Naive B cell (primary cell): ENCODE measurements at regions not wholly inside any gene's neighbourhood (a gene's known extent, or its start where the extent isn't known, plus 50 kb on each side); places are given as distances from the start of the nearest gene placed in this dataset.
A peak's percentile ranks its signal among the peaks of the same experiment; 100 is the strongest.

Source experiments
- ATAC-seq, 2 donors: fragments of 150-1000 bp; cut with Tn5 transposase; 2 replicates each; pipeline ENCODE4 v1.10.0; 2021; ENCODE audit warnings: low read depth in 2 of 2, mild to moderate bottlenecking in 2 of 2, moderate library complexity in 2 of 2
- DNase-seq: peaks from one replicate; pipeline ENCODE4 v3.0.0; 2022
- H3K27ac Mint-ChIP-seq, 6 donors: one replicate each; pipeline ENCODE4 v1.8.0; 2020 to 2022; ENCODE audit warnings: mild to moderate bottlenecking in 6 of 6, mixed read lengths in 6 of 6, moderate library complexity in 5 of 6, inconsistent platforms in 2 of 6
- H3K27me3 Mint-ChIP-seq, 3 donors: one replicate each; pipeline ENCODE4 v1.8.0; 2021 to 2022; ENCODE audit warnings: mixed read lengths in 3 of 3, mild to moderate bottlenecking in 1 of 3
- H3K36me3 Mint-ChIP-seq, 2 donors: one replicate each; pipeline ENCODE4 v1.8.0; 2020 to 2022; ENCODE audit warnings: mixed read lengths in 2 of 2, inconsistent platforms in 1 of 2, mild to moderate bottlenecking in 1 of 2
- H3K4me1 Mint-ChIP-seq, 3 donors: one replicate each; pipeline ENCODE4 v1.8.0; 2020 to 2022; ENCODE audit warnings: mixed read lengths in 3 of 3, inconsistent platforms in 1 of 3, mild to moderate bottlenecking in 1 of 3, moderate library complexity in 1 of 3
- H3K4me3 Mint-ChIP-seq, 8 donors: one replicate each; pipeline ENCODE4 v1.8.0; 2020 to 2022; ENCODE audit warnings: mild to moderate bottlenecking in 8 of 8, mixed read lengths in 8 of 8, moderate library complexity in 8 of 8, inconsistent platforms in 2 of 8
- H3K9me3 Mint-ChIP-seq, 7 donors: one replicate each; pipeline ENCODE4 v1.8.0; 2020 to 2022; ENCODE audit warnings: mixed read lengths in 7 of 7, mild to moderate bottlenecking in 5 of 7, inconsistent platforms in 2 of 7, moderate library complexity in 1 of 7

- no peak for DNase-seq
- H3K27ac Mint-ChIP-seq: no peak overlapping the region
- H3K36me3 Mint-ChIP-seq: no peaks in the 10 kb centered on the region
- H3K9me3 Mint-ChIP-seq: peaks cover 0 to 8% (median 4%) of the 10 kb centered on the region in 7 donors
- peaks cover 0 to 4% (median 0%) of the 10 kb centered on the region in 3 donors for H3K4me1 Mint-ChIP-seq
- H3K4me3 Mint-ChIP-seq: no peak overlapping the region
- H3K27me3 Mint-ChIP-seq: peaks cover 46 to 61% (median 47%) of the 10 kb centered on the region in 3 donors
- ATAC-seq: no peak
These were observed 134.9 kb upstream of the HSD17B12 start for GRCh38 chr11:43545610-43546009.

- Mint-ChIP-seq H3K27ac (no peak overlapping the region), H3K4me1 (peaks cover 0 to 4% (median 0%) of the 10 kb centered on the region in 3 donors), H3K9me3 (peaks cover 0 to 7% (median 2%) of the 10 kb centered on the region in 7 donors), H3K36me3 (no peaks in the 10 kb centered on the region), H3K4me3 (peak overlapping the region in 3 of 8 donors; percentile 17 to 50 (median 24)), H3K27me3 (peaks cover 48 to 63% (median 49%) of the 10 kb centered on the region in 3 donors)
- DNase-seq (no peak), ATAC-seq (no peak)
These were observed 133.7 kb upstream of the HSD17B12 start for GRCh38 chr11:43546561-43547429.

GRCh38 chr11:43547430-43547831 lies 133.1 kb upstream of the HSD17B12 start:
- Mint-ChIP-seq H3K27ac (no peak overlapping the region), H3K27me3 (peaks cover 48 to 62% (median 49%) of the 10 kb centered on the region in 3 donors), H3K36me3 (no peaks in the 10 kb centered on the region), H3K4me1 (peaks cover 0 to 4% (median 0%) of the 10 kb centered on the region in 3 donors), H3K4me3 (no peak overlapping the region), H3K9me3 (peaks cover 0 to 7% (median 2%) of the 10 kb centered on the region in 7 donors)
- ATAC-seq: peak in 1 of 2 donors; percentile 28
- DNase-seq: no peak

GRCh38 chr11:43547889-43548381 lies 132.6 kb upstream of the HSD17B12 start:
- H3K36me3 Mint-ChIP-seq: no peaks in the 10 kb centered on the region
- ATAC-seq: no peak
- H3K9me3 Mint-ChIP-seq: peaks cover 0 to 4% (median 2%) of the 10 kb centered on the region in 7 donors
- H3K27ac Mint-ChIP-seq: no peak overlapping the region
- peaks cover 0 to 4% (median 0%) of the 10 kb centered on the region in 3 donors for H3K4me1 Mint-ChIP-seq
- peak overlapping the region in 4 of 8 donors; percentile 5 to 77 (median 32) for H3K4me3 Mint-ChIP-seq
- no peak for DNase-seq
- peaks cover 49 to 58% (median 52%) of the 10 kb centered on the region in 3 donors for H3K27me3 Mint-ChIP-seq

GRCh38 chr11:43548916-43549315 lies 131.6 kb upstream of the HSD17B12 start:
- Mint-ChIP-seq H3K36me3 (no peaks in the 10 kb centered on the region), H3K4me3 (peak overlapping the region in 1 of 8 donors; percentile 16), H3K27ac (no peak overlapping the region), H3K9me3 (peaks cover 0 to 4% (median 2%) of the 10 kb centered on the region in 7 donors), H3K27me3 (peaks cover 57 to 67% (median 60%) of the 10 kb centered on the region in 3 donors), H3K4me1 (peaks cover 0 to 4% (median 0%) of the 10 kb centered on the region in 3 donors)
- DNase-seq (no peak), ATAC-seq (no peak)

GRCh38 chr11:43549624-43550023 lies 130.9 kb upstream of the HSD17B12 start:
- Mint-ChIP-seq H3K4me1 (peaks cover 0 to 4% (median 0%) of the 10 kb centered on the region in 3 donors), H3K36me3 (no peaks in the 10 kb centered on the region), H3K27ac (no peak overlapping the region), H3K9me3 (peaks cover 0 to 4% (median 2%) of the 10 kb centered on the region in 7 donors), H3K27me3 (peaks cover 60 to 72% (median 62%) of the 10 kb centered on the region in 3 donors), H3K4me3 (no peak overlapping the region)
- ATAC-seq: no peak
- no peak for DNase-seq

- Mint-ChIP-seq H3K9me3 (peaks cover 0 to 4% (median 2%) of the 10 kb centered on the region in 7 donors), H3K4me1 (peaks cover 0 to 4% (median 0%) of the 10 kb centered on the region in 3 donors), H3K36me3 (no peaks in the 10 kb centered on the region), H3K27ac (no peak overlapping the region), H3K27me3 (peaks cover 52 to 68% (median 53%) of the 10 kb centered on the region in 3 donors), H3K4me3 (no peak overlapping the region)
- DNase-seq (no peak), ATAC-seq (no peak)
These were observed 129.8 kb upstream of the HSD17B12 start for GRCh38 chr11:43550714-43551113.

GRCh38 chr11:43554148-43554473 lies 126.4 kb upstream of the HSD17B12 start:
- peaks cover 0 to 25% (median 13%) of the 10 kb centered on the region in 3 donors for H3K4me1 Mint-ChIP-seq
- H3K27me3 Mint-ChIP-seq: peaks cover 67 to 76% (median 71%) of the 10 kb centered on the region in 3 donors
- peaks cover 0 to 5% (median 0%) of the 10 kb centered on the region in 7 donors for H3K9me3 Mint-ChIP-seq
- no peak overlapping the region for H3K27ac Mint-ChIP-seq
- H3K36me3 Mint-ChIP-seq: no peaks in the 10 kb centered on the region
- H3K4me3 Mint-ChIP-seq: no peak overlapping the region
- no peak for DNase-seq
- no peak for ATAC-seq

GRCh38 chr11:43555186-43555585 lies 125.4 kb upstream of the HSD17B12 start:
- H3K4me1 Mint-ChIP-seq: peaks cover 0 to 25% (median 13%) of the 10 kb centered on the region in 3 donors
- H3K27ac Mint-ChIP-seq: no peak overlapping the region
- DNase-seq (no peak), ATAC-seq (no peak)
- no peaks in the 10 kb centered on the region for H3K36me3 Mint-ChIP-seq
- H3K27me3 Mint-ChIP-seq: peaks cover 63 to 71% (median 69%) of the 10 kb centered on the region in 3 donors
- peaks cover 0 to 5% (median 0%) of the 10 kb centered on the region in 7 donors for H3K9me3 Mint-ChIP-seq
- no peak overlapping the region for H3K4me3 Mint-ChIP-seq

GRCh38 chr11:43555816-43556611 lies 124.5 kb upstream of the HSD17B12 start:
- Mint-ChIP-seq H3K27ac (peak overlapping the region in 1 of 6 donors; percentile 33), H3K36me3 (no peaks in the 10 kb centered on the region), H3K27me3 (peaks cover 63 to 71% (median 68%) of the 10 kb centered on the region in 3 donors), H3K9me3 (peaks cover 0 to 3% (median 0%) of the 10 kb centered on the region in 7 donors), H3K4me1 (peaks cover 0 to 25% (median 13%) of the 10 kb centered on the region in 3 donors), H3K4me3 (no peak overlapping the region)
- ATAC-seq (no peak), DNase-seq (no peak)

- Mint-ChIP-seq H3K4me3 (no peak overlapping the region), H3K36me3 (no peaks in the 10 kb centered on the region), H3K27me3 (peaks cover 62 to 68% (median 62%) of the 10 kb centered on the region in 3 donors), H3K27ac (peak overlapping the region in 1 of 6 donors; percentile 33), H3K4me1 (peaks cover 0 to 25% (median 13%) of the 10 kb centered on the region in 3 donors), H3K9me3 (peaks cover 0 to 3% (median 0%) of the 10 kb centered on the region in 7 donors)
- ATAC-seq: no peak
- DNase-seq: no peak
These were observed 123.7 kb upstream of the HSD17B12 start for GRCh38 chr11:43556612-43557375.

GRCh38 chr11:43557553-43558110 lies 122.9 kb upstream of the HSD17B12 start:
- ATAC-seq: no peak

More at GRCh38 chr11:43557553-43558110, 122.9 kb upstream of the HSD17B12 start:
- no peaks in the 10 kb centered on the region for H3K36me3 Mint-ChIP-seq
- H3K27me3 Mint-ChIP-seq: peaks cover 65 to 68% (median 65%) of the 10 kb centered on the region in 3 donors
- H3K27ac Mint-ChIP-seq: no peak overlapping the region
- peaks cover 0 to 3% (median 0%) of the 10 kb centered on the region in 7 donors for H3K9me3 Mint-ChIP-seq
- H3K4me1 Mint-ChIP-seq: peaks cover 0 to 25% (median 13%) of the 10 kb centered on the region in 3 donors
- peak overlapping the region in 1 of 8 donors; percentile 63 for H3K4me3 Mint-ChIP-seq
- no peak for DNase-seq
